HepG2 (cell line): ENCODE measurements at regions not wholly inside any gene's neighbourhood (a gene's known extent, or its start where the extent isn't known, plus 50 kb on each side); places are given as distances from the start of the nearest gene placed in this dataset.

Experiments used
- EEA1 ChIP-seq: sonication (generic); formaldehyde crosslinking; IDR thresholded peaks from 2 replicates; pipeline ENCODE4 v1.5.1; 2020; ENCODE audit warnings: mild to moderate bottlenecking, missing genetic modification reagents, borderline replicate concordance
- MXI1 ChIP-seq: IDR thresholded peaks from 3 replicates; pipeline ENCODE4 v1.6.1; 2012; ENCODE audit warnings: low read depth, low read length, inconsistent platforms, borderline replicate concordance

DNA sequence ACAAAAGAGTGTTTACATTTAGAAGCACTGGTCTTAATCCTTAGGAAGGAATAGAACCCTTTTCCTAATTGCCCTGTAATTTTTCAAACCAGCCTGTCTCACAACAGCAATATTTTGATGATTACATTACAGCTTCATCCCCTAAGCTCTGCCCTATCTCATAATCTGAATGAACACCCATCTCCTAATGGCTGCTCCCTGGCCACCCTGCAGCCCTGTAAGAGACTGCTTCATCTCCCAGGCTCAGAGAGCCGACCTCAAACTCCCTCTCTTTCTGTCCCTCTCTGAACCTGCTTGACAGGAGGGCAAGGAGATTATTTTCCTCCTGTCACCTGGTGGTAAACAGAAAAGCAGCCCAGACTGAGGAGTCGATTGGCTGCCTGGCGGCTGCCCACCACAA, 107.8 kb downstream of the MAIP1 start:
- TF ChIP-seq MXI1 = no peak
- no peak for TF ChIP-seq EEA1 (CRISPR knock-in tag)
